ENCODE measurements at regions not wholly inside any gene's neighbourhood (a gene's known extent, or its start where the extent isn't known, plus 50 kb on each side); places are given as distances from the start of the nearest gene placed in this dataset.

DNA sequence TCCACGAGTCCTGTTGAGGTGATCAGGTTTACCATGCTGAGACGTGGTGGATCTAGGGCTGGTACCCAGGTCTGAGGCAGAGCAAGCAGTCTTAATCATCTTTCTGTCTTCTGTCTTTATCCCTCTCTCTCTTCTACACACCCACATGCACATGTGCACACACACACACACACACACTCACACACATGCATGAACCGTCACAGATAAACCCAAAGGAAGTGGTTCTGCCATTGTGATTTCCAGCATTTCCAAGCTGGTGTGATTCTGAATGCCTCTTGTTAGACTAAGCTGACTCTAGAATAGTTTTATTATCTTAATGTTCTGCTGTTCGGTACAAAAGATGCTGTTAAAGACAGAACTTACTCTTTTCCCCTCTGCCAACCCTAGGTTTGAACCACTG is 411.8 kb upstream of the SALL1 start:
- Histone ChIP-seq H3K4me3 (ENCODE audit: low read depth, low read length) (no peak overlapping the region), H3K36me3 (no peaks in the 10 kb centered on the region), H3K27me3 (ENCODE audit: insufficient read depth, low read depth, severe bottlenecking) (no peaks in the 10 kb centered on the region), H3K27ac (no peak overlapping the region), H3K9me3 (ENCODE audit: severe bottlenecking) (no peaks in the 10 kb centered on the region)
- no peak for DNase-seq
- TF ChIP-seq, protein P1, sequence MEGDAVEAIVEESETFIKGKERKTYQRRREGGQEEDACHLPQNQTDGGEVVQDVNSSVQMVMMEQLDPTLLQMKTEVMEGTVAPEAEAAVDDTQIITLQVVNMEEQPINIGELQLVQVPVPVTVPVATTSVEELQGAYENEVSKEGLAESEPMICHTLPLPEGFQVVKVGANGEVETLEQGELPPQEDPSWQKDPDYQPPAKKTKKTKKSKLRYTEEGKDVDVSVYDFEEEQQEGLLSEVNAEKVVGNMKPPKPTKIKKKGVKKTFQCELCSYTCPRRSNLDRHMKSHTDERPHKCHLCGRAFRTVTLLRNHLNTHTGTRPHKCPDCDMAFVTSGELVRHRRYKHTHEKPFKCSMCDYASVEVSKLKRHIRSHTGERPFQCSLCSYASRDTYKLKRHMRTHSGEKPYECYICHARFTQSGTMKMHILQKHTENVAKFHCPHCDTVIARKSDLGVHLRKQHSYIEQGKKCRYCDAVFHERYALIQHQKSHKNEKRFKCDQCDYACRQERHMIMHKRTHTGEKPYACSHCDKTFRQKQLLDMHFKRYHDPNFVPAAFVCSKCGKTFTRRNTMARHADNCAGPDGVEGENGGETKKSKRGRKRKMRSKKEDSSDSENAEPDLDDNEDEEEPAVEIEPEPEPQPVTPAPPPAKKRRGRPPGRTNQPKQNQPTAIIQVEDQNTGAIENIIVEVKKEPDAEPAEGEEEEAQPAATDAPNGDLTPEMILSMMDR (IDR thresholded peaks at IDR 0.05; ENCODE audit: low read depth, low read length) = no peak

DNA sequence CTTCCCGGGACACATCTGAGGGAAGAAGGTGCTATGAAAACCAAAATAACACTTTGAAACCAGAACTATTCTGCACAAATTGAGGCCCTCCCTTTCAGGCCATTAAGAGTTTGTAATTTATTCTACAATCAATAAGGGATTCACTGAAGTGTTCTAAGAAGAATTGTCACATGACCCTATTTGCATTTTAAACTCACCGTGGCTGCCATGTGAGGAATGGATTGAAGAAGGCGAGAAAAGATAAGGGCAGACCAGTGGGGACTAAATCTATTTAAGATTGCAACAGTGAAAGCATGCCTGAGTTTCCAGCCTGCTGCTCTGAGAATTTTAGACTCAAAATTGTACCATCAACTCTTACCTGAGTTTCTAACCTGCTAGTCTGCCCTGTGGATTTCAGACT is 408.8 kb upstream of the SALL1 start:
- H3K4me3 ChIP-seq (ENCODE audit: low read depth, low read length) = no peak overlapping the region
- no peaks in the 10 kb centered on the region for H3K9me3 ChIP-seq (ENCODE audit: severe bottlenecking)
- DNase-seq = no peak
- TF ChIP-seq, protein P1 (IDR thresholded peaks at IDR 0.05; ENCODE audit: low read depth, low read length) = no peak
- no peak overlapping the region for H3K27ac ChIP-seq
- H3K36me3 ChIP-seq = no peaks in the 10 kb centered on the region
- H3K27me3 ChIP-seq (ENCODE audit: insufficient read depth, low read depth, severe bottlenecking) = no peaks in the 10 kb centered on the region

DNA sequence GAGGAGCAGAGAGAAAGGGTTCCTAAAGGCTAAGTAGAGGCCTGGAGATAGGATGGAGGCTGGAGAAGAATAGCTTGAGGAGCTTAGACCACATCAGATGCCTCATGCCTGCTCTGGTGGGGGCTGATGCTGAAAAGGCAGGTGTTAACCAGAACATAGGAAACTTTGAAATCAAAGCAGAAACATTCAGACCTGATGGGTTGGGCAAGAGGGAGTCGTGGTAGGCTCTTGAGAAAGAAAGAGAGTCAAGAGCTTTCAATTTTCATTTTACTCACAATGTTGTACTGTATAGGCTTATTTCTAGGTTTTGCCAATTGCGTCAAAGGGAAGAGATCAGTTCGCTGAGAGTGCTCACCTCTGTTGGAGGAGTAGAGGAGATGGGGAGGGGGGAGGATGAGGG is 406.6 kb upstream of the SALL1 start:
- TF ChIP-seq, protein P1 (IDR thresholded peaks at IDR 0.05; ENCODE audit: low read depth, low read length) = no peak
- H3K36me3 ChIP-seq = no peaks in the 10 kb centered on the region
- no peak for DNase-seq
- H3K27ac ChIP-seq = no peak overlapping the region
- no peaks in the 10 kb centered on the region for H3K27me3 ChIP-seq (ENCODE audit: insufficient read depth, low read depth, severe bottlenecking)
- H3K9me3 ChIP-seq (ENCODE audit: severe bottlenecking) = no peaks in the 10 kb centered on the region
- H3K4me3 ChIP-seq (ENCODE audit: low read depth, low read length) = no peak overlapping the region

DNA sequence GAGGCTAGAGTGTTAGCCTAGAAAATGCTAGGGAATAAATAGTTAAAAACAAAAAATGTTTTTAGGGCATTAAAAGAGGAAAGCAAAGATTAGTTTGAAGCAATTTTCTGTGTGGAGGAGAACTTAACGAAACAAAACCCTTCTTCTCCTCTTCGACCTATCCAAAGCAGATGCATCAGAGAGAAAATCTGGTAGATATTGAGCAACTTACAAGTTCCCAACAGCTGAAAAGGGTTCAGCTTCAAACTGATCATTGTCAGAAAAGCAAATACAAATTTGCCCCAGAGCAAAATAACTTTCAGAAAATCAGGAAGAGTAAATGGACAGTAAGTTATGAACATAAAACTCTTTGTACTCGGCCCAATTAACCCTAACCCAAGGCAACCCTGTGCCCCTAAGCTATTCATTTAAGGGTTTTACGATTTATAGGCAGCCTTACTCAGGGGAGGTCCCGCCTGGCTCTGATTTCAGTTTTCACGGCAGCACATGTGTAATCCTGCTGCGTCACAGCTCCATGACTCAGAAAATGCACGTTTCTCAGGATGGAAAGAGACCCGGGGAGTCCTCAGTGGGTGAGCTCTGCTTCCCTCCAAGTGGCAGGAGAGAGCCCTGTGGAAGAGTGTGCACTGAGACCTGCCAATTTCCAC is 405.7 kb upstream of the SALL1 start:
- no peaks in the 10 kb centered on the region for H3K36me3 ChIP-seq
- TF ChIP-seq, protein P1 (IDR thresholded peaks at IDR 0.05; ENCODE audit: low read depth, low read length) = no peak

DNA sequence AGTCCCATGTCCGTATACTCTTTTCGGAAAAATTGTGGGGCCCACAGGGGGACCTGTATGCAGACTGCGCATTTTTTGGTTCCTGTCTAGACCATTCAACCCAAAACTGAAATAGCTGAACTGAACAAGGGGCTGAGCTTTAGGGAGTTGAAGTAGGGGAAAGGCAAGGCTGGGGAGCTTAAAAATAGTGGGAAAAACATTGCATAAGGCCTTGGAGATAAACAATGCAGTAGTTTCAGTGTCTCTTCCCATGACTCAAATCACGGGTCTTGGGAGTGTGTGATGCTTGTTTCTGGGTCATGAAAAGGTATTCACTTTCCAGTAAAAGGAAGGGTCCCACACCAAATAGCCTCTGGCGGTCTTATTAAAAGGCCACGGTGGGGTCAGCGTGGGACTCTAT is 402.8 kb upstream of the SALL1 start:
- TF ChIP-seq, protein P1 (IDR thresholded peaks at IDR 0.05; ENCODE audit: low read depth, low read length) = no peak
- DNase-seq = no peak
- H3K36me3 ChIP-seq = no peaks in the 10 kb centered on the region

More for the DNA sequence above, 405.7 kb upstream of the SALL1 start:
- Histone ChIP-seq H3K4me3 (ENCODE audit: low read depth, low read length) (no peak overlapping the region), H3K27me3 (ENCODE audit: insufficient read depth, low read depth, severe bottlenecking) (no peaks in the 10 kb centered on the region), H3K27ac (no peak overlapping the region), H3K9me3 (ENCODE audit: severe bottlenecking) (no peaks in the 10 kb centered on the region)
- peak; percentile 11 for DNase-seq

DNA sequence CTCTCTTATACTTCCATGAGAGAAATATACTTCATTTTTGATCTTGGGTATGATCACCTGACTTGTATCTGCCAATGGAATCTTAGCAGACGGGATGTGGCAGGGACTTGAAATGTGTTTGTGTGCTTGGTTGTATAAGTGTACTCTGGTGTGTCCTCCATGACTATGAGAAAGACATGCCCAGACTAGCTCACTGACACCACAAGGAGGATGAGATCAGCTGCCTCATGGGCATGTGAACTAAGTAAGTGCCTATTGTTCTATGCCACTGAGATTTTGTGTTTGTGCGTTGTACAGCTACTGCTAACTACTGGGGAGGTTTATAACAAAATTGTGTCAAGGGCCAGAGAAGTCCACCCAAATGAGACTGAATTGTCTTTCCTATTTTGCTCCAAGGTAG is 402.2 kb upstream of the SALL1 start:
- DNase-seq = no peak
- Histone ChIP-seq H3K27ac (no peak overlapping the region), H3K9me3 (ENCODE audit: severe bottlenecking) (no peaks in the 10 kb centered on the region), H3K27me3 (ENCODE audit: insufficient read depth, low read depth, severe bottlenecking) (no peaks in the 10 kb centered on the region), H3K4me3 (ENCODE audit: low read depth, low read length) (no peak overlapping the region), H3K36me3 (no peaks in the 10 kb centered on the region)
- TF ChIP-seq, protein P1 (IDR thresholded peaks at IDR 0.05; ENCODE audit: low read depth, low read length) = no peak

More for the DNA sequence above, 402.8 kb upstream of the SALL1 start:
- Histone ChIP-seq H3K27me3 (ENCODE audit: insufficient read depth, low read depth, severe bottlenecking) (no peaks in the 10 kb centered on the region), H3K9me3 (ENCODE audit: severe bottlenecking) (no peaks in the 10 kb centered on the region), H3K27ac (no peak overlapping the region), H3K4me3 (ENCODE audit: low read depth, low read length) (no peak overlapping the region)
